ENCODE measurements at regions not wholly inside any gene's neighbourhood (a gene's known extent, or its start where the extent isn't known, plus 50 kb on each side); places are given as distances from the start of the nearest gene placed in this dataset.
A peak's percentile ranks its signal among the peaks of the same experiment; 100 is the strongest.
"Not testable (repeated sequence)": the region's sequence is repeated elsewhere in the genome, so short reads cannot be mapped to it uniquely, and the experiment has no call there.

DNA sequence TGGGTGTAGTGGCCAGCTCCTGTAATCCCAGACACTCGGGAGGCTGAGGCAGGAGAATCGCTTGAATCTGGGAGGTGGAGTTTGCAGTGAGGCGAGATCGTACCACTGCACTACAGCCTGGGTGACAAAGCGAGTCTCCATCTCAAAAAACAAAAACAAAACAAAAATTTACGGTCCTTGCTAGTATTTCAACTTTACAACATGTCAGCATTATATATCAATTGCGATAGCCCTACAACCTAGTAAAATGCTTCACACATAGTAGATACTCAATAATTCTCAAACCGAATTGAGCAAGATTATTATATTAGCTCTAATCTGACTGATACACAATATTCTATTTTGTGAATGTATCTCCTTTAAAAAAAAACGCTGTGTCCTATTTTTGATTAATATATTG, 1411.0 kb upstream of the WWC1 start:
- no peak for DNase-seq

DNA sequence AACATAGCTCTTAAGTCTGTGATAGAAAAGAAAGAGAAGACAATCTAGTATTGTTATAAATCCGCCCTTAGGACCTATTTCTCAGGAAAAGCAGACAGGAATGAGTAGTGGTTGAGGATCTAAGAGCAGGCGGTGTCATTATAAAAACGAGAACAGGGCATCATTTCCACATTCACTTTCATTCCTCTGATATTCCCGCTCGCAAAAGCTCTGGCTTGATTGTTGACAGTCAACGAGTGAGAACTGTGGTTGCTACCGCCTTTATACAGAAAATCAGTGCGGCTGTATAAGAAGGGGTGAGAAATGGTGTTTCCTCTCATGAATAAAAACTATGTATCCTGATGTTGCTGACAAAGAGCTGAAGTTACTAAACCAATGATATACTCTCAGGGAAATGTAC, 1409.6 kb upstream of the WWC1 start:
- no peak for DNase-seq

DNA sequence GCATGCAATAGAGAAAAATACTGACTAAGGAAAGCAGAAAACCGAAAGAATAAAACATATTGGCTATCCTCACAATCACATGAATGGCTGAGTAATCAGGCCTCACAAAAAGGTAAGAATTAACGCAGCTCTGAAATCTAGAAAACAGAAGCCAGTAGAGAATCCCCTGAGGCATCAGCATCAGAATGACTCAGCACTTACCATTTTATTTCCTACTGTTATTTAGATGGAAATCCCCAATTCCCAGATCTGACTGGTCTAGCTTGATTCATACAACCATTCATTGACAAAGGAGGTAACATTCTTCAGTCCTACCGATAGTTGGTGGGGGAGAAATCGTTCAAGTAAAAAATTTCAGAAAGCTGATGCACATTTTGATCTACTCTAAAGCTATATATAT, 1408.4 kb upstream of the WWC1 start:
- no peak for DNase-seq

DNA sequence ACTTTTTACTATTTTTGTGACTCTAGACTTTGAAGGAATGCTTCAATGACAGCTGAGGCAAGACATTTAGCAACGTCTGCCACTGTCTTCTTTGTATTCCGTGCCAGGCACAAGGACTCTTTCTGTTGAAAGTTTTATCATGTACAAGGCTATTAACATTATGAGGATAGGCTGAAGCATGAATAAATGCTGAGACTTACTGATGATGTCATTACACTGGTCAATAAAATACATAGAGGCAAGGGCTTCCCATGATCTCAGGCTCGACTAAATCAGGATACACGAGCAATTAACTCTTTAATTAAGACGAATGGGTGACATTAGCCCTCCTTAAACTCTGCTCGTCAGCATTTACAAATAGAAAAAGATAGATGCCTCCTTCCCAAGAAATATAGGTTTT, 1393.3 kb upstream of the WWC1 start:
- no peak for DNase-seq

DNA sequence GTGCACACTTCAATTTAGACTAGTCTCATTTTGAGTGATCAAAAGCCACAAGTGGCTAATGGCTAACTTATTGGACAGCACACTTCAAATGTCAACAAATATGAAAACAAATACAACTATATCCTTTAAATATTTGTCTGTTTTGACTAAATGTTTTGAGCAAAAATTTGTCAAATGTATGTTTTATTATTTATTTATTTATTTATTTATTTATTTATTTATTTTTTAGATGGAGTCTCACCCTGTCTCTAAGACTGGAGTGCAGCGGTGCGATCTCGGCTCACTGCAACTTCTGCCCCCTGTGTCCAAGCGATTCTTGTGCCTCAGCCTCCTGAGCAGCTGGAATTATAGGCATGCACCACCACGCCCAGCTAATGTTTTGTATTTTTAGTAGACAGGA, 1392.1 kb upstream of the WWC1 start:
- no peak for DNase-seq

DNA sequence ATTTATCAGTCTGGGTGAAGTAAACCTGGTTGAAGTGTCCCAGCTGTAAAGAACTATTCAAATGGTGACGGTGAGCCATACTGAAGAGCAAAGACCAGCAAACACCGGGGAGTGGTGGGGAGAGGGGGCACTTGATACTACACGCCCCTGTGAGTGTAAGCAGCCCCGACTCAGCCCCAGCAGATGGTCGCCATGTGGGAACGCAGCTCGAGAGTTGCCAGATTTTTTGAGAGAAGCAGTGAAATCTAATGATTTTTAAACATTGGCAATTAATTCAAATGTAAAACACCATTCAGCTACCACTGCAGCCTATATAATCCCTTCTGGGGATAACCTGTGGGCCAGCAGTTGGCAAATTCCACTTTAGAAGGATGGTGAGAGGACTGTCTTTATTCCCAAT, 1386.9 kb upstream of the WWC1 start:
- DNase-seq = no peak

DNA sequence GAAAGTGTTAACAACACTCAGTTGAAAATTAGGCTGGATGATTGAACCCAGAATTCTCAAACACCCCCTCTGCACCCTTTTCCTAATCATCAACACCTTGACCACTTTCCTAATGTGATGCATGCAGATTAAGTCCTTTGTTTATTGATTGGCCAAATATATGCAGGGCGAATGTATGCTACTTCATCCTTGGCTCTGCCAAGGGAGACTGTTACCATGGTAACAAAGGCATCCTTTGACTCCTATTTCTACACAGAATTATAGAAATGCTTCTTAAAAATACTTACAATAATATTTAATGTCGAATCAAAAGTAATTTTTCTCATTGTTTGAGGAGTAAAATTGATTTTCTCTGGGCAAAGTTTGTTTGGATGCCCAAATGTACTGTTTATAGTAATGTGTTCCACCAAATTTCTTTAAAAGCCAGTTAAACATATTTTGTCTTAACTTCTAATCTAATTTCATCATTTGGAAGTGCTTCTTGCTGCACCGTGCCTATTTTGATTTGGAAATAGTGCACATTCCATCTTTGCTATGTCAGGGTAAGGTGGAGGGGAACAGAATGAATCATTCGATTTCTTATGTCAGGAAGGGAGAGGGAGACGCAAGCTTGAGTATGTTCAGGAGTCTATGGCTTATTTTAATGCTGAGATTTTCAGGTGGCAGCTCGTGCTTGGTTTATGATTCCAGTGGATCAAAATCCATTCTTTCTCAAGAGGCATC, 1384.3 kb upstream of the WWC1 start:
- no peak for DNase-seq

DNA sequence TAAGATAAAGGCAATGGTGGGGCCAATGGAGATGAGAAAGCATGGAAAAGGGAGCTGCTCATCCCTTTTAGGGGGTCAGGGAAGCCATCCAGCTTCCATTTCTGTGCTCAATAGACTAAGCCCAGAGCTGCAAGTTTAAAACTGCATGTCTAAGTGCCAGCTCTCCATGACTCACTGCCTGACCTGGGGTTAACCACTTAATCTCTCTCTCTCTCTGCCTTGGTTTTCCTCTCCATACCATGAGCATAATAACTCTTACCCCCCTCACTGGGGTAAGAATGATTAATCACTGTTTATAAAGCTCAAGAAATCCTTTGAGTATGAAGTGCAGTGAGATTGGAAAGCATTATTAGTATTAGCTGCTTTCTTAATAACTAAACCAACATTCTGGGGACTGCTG, 1382.4 kb upstream of the WWC1 start:
- no peak for DNase-seq

DNA sequence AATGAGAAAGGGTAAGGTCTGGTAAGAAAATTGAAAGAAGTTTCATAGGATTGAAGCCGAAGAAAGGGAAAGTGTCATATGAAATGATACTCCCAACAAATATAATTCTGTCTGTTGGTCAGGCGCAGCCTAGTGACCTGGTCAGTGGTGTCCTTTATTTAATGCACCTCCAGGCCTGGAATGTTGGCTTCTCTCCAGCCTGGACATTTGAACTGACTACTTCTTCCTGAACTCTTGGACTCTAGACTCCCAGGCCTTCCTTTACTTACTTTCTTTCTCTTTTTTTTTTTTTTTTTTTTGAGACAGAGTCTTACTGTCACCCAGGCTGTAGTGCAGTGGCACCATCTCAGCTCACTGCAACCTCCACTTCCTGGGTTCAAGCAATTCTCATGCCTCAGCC, 1381.5 kb upstream of the WWC1 start:
- DNase-seq = no peak

DNA sequence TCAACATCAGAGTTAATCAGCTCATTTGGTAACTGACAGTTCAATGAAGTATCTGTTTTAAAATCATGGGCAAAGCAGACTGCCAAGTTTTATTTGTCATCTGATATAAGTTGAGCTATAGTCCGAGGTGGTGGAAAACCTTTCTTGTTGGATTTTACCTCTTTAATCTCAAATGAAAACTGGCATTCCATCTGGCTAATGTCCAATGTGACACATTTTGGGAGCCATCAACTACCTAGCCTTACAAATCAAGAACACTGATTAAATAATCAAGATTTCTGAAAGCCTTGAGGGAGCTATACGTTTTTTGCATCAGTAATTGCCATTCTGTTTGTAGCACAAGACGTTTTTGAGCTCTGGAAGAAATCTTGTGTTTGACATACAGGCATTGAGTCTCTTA, 1380.5 kb upstream of the WWC1 start:
- DNase-seq = no peak

DNA sequence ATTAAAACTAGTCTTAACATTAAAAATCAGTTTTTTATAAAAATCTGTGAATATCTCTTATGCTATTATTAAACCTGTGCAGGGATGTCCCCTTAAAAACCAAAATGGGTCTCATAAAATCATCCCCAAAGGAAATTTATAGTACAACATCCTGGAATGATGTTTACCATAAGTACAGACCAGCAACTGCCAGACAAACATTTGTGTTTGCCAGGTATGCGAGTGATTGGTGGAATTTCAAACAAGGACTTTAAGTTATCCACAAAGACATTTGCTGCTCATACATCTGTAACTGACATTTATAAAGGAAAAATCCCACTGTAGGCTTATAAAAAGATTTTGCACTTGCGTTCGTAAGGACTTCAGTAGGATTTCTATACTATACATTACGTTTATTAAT, 1375.4 kb upstream of the WWC1 start:
- no peak for DNase-seq

DNA sequence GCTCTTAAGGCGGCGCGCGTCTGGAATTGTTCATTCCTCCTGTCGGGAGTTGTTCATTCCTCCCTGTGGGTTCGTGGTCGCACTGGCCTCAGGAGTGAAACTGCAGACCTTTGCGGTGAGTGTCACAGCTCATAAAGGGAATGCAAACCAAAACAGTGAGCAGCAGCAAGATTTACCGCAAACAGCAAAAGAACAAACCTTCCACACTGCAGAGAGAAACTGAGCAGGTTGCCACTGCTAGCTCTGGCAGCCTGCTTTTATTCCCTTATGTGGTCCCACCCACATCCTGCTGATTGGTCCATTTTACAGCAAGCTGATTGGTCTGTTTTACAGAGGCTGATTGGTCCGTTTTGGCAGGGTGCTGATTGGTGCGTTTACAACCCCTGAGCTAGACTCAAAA, 1365.3 kb upstream of the WWC1 start:
- DNase-seq = no peak

DNA sequence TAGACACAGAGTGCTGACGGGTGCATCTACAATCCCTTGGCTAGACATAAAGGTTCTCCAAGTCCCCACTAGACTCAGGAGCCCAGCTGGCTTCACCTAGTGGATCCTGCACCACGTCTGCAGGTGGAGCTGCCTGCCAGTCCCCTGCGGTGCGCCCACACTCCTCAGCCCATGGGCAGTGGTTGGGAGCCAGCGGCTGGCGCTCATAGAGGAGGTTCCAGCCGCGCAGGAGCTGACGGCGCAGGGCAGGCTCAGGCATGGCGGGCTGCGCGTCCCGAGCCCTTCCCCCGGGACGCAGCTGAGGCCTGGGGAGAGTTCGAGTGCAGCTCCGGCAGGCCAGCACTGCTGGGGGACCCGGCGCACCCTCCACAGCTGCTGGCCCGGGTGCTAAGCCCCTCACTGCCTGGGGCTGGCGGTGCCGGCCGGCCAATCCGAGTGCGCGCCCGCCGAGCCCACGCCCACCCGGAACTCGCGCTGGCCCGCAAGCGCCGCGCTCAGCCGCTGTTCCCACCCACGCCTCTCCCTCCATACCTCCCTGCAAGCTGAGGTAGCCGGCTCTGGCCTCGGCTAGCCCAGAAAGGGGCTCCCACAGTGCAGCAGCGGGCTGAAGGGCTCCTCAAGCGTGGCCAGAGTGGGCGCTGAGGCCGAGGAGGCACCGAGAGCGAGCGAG, 1364.5 kb upstream of the WWC1 start:
- not testable (repeated sequence) for DNase-seq

DNA sequence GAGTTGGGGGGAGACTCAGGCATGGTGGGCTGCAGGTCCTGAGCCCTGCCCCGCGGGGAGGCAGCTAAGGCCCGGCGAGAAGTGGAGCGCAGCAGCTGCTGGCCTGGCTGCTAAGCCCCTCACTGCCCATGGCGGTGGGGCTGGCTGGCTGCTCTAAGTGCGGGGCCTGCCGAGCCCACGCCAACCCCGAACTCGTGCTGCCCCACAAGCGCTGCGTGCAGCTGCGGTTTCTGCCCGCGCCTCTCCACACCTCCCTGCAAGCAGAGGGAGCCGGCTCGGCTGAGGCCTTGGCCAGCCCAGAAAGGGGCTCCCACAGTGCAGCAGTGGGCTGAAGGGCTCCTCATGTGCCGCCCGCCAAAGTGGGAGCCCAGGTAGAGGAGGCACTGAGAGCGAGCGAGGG, 1355.1 kb upstream of the WWC1 start:
- no peak for DNase-seq

DNA sequence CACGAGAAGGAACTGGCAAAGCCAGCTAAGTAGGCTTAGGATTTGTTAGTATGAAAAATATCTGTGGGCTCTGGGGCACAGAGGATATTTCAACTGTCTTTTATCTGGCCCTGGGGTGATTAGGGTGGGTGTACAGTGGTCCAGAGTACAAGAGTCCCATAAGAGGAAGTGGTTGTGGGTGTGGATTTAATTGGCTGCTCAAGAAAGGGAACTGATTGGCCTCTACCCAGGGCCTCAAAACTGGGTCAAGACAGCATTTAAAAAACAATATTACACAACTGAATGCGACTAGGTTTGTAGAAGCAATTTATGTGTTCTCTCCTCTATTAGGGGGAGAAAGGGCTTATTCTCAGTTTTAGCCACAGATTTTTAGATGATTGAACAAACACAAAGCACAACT, 1353.4 kb upstream of the WWC1 start:
- DNase-seq = no peak

DNA sequence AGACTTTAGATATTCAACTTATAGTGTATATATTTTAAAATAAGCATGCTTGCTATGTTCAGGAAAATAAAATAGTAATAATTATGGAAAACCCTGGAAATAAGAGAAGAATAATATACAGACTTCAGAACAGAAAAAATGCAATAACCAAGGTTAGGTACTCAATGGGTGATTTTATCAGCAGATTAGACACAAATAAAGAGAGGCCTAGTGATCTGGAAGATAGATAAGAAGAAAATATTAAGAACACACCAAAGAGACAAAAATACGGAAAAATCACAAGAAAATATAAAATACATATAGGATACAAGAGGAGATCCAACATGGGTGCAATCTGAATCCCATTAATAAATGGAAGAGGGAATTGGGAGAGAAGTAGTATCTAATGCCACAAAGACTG, 1348.5 kb upstream of the WWC1 start:
- no peak for DNase-seq

DNA sequence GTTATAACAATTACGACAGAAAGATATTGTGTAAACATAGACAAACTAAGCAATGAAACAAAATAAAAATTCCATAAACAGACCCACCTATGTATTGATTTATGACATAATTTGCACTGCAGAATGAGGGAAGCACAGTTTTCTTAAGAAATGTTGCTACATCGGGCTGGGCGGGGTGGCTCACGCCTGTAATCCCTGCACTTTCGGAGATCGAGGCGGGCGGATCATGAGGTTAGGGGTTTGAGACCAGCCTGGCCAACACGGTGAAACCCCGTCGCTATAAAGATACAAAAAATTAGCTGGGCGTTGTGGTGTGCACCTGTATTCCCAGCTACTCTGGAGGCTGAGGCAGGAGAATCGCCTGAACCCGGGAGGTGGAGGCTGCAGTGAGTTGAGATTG, 1344.4 kb upstream of the WWC1 start:
- no peak for DNase-seq

DNA sequence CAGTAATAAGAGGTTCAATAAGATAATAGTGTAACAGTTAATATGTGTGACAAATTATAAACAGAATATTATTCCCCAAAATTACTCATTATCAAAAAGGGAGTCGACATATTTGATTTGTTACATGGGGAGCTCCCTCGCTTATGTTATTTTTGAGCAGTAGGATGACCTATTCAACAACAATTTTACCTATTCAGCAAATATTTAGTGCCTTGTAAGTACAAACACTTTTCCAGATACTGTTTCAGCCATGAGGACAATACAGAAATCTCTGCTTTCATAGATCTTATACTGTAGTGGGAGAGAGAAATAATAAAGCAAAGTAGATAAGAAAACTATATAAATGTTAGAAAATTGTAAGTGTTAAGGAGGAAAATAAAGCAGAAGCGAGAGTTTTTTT, 1342.8 kb upstream of the WWC1 start:
- DNase-seq = no peak

DNA sequence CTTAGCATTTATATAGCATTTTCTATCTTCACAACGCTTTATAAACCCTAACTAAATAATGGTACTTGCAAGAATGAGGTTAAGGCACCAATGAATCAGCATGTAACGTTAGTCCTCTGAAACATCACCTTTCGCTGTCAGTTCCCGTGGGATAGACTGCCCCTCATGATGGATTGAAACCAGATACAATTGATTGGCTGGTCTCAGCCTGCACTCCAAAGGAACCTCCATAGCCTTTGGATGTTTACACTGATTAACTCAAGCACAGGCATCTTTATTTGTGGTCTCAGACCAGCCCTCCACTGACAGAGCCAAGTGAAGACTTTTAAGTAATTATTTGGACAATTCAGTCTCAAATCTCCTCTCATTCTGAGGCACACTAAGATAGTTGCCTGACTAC, 1339.4 kb upstream of the WWC1 start:
- DNase-seq = no peak

DNA sequence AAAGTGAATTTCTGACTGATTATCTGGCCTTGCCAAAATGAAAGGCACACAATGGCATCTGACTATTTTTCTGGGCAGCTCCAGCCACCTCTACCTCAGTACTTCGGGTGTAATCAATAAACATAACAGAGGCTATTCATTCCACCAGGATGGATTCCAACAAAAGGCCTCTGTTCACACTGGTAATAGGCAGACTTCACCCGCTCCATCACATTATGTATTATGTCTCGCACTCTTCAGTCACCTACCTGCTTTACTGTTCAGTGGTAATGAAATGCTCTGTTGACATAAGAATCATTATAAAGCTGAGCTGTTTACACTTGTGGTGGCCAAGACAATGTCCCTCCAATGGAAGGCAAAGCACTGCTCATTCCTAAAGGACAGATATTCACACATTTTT, 1333.7 kb upstream of the WWC1 start:
- peak; percentile 77 for DNase-seq

DNA sequence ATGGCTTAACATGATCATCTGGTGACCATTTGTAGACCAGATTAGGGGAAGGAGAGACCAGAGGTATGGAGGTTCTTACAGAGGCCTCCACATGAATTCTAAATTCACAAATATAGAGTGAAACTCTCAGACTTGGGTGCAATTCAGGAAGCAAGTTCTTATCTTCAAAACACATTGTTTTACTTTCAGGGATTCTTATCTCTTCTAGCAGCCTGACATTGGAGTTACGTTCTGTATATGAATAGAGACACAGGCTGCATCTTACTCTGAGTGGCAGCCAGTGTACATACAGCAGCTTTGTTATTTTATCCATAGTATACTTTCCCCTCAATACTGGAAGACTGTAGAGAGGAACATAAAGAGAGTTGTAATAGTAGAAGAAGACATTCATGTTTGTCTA, 1331.7 kb upstream of the WWC1 start:
- no peak for DNase-seq

DNA sequence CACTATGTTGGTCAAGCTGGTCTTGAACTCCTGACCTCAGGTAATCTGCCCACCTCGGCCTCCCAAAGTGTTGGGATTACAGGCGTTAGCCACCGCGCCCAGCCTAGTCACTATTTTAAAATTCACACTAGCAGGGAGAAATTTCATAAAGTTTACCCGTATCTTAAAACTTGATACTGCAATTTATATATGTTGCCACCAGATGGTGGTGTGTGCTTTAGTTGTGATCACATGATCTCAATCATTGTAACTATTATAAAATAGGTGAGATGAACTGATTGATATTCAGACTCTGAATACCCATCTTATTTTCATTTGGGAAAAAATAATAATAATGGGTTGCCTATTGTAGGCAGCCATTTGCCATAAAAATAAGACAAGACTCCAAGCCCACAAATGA, 1330.4 kb upstream of the WWC1 start:
- no peak for DNase-seq

DNA sequence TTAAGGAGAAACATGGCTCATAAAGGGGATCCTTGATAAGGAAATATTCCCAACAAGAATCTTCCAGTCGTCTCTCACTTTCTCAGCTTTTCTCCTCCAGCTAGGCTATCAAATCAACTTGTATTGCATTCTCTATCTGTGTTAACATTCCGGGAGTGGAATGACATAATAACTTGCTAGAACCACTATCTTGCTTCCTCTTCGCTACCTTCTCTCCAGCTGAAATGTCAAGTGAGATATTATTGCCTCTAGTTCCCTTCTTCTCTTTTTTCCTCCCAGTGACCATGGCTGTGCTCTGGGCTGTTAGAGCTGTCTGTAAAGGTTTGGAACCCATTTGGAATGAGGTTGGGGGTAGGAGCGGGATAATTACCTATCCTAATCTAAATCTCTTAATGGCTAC, 1329.5 kb upstream of the WWC1 start:
- DNase-seq = no peak

DNA sequence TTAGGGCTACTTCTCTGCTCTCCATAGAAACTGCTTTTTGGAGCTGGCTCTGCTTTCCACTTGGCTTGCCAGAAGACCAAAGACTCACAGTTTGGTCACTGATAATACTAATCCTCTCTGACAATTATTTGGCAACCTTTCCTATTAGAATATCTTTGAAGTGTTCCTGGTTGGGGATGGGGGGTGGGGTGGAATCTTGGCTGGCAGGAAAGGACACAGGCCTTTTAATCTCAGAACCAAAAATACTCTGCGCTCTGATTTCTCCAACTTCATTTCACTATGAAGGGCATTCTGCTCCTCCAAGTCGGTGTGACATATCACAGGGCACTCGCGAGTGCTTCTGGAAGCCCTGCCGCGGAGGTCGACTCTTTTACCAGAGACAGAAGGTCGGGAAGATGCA, 1329.0 kb upstream of the WWC1 start:
- no peak for DNase-seq

DNA sequence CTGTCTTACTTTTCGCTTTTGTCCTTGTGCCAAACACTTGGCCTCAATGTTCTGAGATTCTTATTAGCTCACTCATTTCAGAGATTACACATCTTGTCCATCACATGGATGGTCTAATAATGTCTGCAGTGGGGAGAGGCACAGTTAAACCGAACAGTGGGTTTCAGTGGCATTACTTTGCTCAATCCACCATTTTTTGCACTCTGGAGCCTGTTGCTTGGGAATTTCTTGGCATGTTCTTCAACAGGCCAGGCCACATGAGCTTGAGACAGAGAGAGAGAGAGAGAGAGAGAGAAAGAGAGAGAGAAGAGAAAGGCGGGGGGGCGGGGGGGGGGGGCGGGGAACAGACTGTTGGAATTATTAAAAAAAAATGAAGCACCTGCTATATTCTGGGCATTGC, 1327.8 kb upstream of the WWC1 start:
- no peak for DNase-seq
